GM08714 (cell line): ENCODE measurements at regions not wholly inside any gene's neighbourhood (a gene's known extent, or its start where the extent isn't known, plus 50 kb on each side); places are given as distances from the start of the nearest gene placed in this dataset.

ENCODE experiments used
- H3K4me3 ChIP-seq: fragments of 200-500 bp; sonication (Bioruptor generic); 2 replicates; pipeline ENCODE4 v1.5.1; 2014; ENCODE audit warnings: mild to moderate bottlenecking, low read length, inconsistent platforms
- ZNF274 ChIP-seq: IDR thresholded peaks from 2 replicates; pipeline ENCODE4 v1.6.1; 2012; ENCODE audit warnings: mild to moderate bottlenecking, low read depth, low read length

- no peak overlapping the region for H3K4me3 ChIP-seq
- TF ChIP-seq ZNF274 = no peak
These were observed 139.4 kb upstream of the AGR3 start for GRCh38 chr7:17021205-17021604.

GRCh38 chr7:17022920-17023319 is 141.1 kb upstream of the AGR3 start:
- no peak for TF ChIP-seq ZNF274
- H3K4me3 ChIP-seq = no peak overlapping the region

DNA sequence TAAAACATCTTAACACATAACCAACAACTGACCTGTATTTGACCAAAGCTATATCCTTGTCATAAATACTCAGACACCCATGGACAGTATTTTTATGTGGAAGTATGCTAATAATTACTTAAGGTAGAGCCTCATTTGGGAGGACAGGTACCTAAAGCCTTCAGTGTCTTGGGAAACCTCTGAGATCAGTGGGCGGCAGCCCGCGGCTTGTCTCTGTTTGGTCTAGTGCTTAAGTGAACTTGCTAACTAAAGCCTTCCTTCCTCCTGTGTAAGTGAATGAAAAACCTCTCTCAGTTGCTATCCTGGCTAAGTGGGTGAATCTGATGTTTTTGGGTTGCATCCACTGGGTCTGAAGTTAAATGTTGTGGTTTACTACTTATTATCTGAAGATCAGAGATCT is 144.5 kb upstream of the AGR3 start:
- TF ChIP-seq ZNF274 = no peak

DNA sequence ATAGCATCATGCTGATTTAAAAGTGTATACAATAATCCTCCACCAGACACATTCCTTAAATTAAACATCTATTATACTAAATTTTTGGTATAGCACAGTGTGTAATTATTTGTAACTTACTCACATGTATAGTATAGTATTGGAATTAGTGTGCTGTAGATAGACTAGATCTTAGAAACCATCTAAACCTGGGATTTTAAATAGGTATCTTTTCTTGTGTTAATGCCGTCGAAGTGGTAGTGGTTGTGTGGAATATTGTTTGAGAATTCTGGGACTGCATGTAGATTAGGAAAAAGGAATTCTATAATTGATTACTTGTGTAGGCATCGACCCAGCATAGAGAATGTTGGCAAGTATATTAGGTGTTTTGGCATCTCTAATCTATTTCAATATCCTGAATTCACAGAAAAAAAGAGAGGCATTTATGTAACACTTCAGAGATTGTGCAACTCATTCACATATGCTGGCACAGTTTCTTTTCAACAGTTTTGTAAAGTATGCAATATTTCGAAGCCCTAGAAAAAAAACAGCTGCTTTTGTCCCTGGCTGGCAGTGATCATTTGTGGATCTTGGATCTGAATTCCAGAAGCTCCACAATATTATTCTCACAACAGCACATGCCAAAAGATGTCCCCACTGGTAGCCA is 145.5 kb upstream of the AGR3 start:
- no peak for TF ChIP-seq ZNF274
- H3K4me3 ChIP-seq = no peak overlapping the region

More for the DNA sequence above, 144.5 kb upstream of the AGR3 start:
- H3K4me3 ChIP-seq = no peak overlapping the region

- H3K4me3 ChIP-seq = no peak overlapping the region
- TF ChIP-seq ZNF274 = no peak
These were observed 146.0 kb upstream of the AGR3 start for GRCh38 chr7:17027789-17028152.

GRCh38 chr7:17029150-17029549 is 147.4 kb upstream of the AGR3 start:
- TF ChIP-seq ZNF274 = no peak

DNA sequence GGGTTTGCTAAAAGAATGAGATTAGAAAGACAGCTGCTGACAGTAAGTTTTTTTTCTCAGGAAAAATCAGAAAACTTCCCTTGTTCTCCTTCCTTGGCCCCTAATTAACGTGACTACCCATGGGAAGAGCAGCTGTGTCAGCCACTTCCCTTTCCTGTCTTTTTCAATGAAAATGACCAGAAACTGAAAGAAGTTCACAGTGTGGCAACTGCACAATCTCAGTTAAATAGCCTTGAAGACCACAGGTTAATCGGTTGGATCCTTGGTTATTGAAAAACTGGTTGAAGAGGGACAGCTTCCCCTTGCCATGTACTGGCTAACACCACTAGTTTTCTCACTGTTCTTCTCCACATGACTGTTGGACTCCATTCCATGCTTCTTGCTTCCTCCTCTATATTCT is 148.8 kb upstream of the AGR3 start:
- no peak for TF ChIP-seq ZNF274
- H3K4me3 ChIP-seq = no peak overlapping the region

More at GRCh38 chr7:17029150-17029549, 147.4 kb upstream of the AGR3 start:
- H3K4me3 ChIP-seq = no peak overlapping the region

- H3K4me3 ChIP-seq = no peak overlapping the region
- TF ChIP-seq ZNF274 = no peak
These were observed 150.2 kb upstream of the AGR3 start for GRCh38 chr7:17031906-17032551.

DNA sequence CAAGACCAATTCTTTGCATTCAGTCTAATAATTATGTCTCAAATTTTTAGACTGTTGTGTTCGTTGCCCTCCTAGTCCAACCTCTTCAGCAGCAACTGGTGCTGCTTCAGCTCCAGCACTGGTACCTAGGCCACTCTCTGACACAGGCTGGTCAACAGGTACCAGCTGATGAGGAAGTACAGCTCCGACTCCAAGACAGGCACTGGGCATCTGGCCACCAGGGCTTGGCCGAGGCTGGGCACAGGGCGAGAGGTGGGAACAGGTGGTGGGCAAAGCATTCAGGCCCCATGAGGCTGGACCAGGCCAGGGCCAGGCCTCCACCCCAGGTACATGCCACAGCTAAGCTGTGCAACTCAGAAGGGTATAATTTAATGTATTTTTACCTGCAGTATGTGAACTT is 151.5 kb upstream of the AGR3 start:
- TF ChIP-seq ZNF274 = no peak
- H3K4me3 ChIP-seq = no peak overlapping the region

DNA sequence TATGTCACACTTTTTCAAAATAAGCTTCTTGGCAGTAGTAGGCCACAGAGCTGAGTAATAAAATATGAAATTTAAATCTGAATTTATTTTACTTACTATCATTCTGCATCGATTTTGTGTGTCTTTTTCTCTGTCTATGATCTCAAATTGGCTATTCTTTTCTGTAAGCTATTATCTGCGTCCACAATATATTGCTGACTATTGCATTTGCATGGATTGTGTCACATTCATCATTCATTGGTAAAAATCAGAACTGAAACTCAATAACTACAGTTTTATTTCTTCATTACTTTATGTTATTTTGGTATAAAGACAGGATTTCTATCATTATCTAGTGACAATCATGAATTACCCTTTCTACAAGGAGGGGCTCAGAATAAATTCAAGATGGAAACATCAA is 154.8 kb upstream of the AGR3 start:
- H3K4me3 ChIP-seq = no peak overlapping the region
- no peak for TF ChIP-seq ZNF274

DNA sequence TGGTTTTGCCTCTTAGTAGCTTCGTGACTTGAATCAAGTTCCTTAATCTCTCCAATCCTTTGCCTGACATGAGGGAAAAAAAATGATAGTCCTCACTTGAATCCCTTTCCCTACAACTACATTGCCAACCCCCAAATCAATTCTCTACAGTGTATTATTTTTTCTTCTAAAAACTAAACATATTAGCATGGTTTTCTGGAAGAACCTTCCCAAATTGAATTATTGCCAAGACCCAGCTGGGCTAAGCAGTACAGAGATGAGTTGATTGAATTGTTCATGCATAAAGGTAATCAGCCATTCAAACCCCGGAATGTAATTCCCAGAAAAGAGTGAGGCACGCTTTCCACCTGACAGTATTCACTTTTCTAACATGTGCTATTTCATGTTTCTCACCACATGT is 155.6 kb upstream of the AGR3 start:
- no peak for TF ChIP-seq ZNF274
- no peak overlapping the region for H3K4me3 ChIP-seq

GRCh38 chr7:17038160-17038782 is 156.5 kb upstream of the AGR3 start:
- TF ChIP-seq ZNF274 = no peak
- no peak overlapping the region for H3K4me3 ChIP-seq

GRCh38 chr7:17038783-17039170 is 157.0 kb upstream of the AGR3 start:
- no peak for TF ChIP-seq ZNF274
- no peak overlapping the region for H3K4me3 ChIP-seq

DNA sequence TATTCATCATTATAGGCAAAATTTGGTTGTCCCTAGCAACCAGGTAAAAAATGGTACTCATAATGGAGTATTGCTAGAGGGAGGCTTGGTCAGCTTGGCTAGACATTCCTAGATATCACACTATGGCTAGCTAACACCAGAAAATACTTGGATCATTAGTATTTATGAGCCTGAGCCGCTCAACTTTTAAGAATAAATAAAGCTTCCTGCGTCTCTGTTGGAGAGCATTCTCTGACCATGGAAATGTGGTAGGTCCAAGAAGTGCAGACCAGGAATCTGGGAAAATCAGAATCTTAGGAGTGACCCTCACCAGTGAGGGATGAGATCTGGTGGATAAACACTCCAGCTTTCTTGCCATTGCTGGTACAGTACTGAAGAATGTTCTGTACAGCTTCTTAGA is 157.6 kb upstream of the AGR3 start:
- no peak for TF ChIP-seq ZNF274
- no peak overlapping the region for H3K4me3 ChIP-seq

DNA sequence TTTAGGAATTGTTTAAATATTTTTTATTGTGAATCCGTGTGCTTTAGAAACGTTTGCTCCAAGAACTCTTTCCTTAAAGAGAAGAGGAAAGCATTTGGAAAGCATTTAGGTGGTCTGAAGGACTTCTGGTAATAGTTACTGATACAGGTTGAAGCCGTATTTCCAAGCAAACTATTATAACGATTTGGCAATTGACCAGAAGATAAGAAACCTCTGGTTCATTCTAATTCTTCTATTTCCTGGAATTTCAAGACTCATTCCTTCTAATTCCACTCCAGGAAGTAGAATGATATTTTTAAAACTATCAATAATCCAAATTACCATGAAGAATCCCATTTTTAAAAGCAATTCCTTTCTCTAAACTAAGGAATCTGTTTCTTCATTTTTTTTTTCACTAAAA is 158.9 kb upstream of the AGR3 start:
- no peak for TF ChIP-seq ZNF274
- H3K4me3 ChIP-seq = no peak overlapping the region
